BE2C (cell line): ENCODE measurements at regions not wholly inside any gene's neighbourhood (a gene's known extent, or its start where the extent isn't known, plus 50 kb on each side); places are given as distances from the start of the nearest gene placed in this dataset.

Experiments
- DNase-seq: peaks from one replicate; pipeline ENCODE4 v3.0.0-alpha.2; 2020
- H3K27me3 ChIP-seq: fragments of 250-450 bp; sonication (Bioruptor Pico); 2 replicates; pipeline ENCODE4 v1.5.1; 2020; ENCODE audit warnings: mild to moderate bottlenecking
- H3K36me3 ChIP-seq: fragments of 250-450 bp; sonication (Bioruptor Pico); 2 replicates; pipeline ENCODE4 v1.5.1; 2020; ENCODE audit warnings: mild to moderate bottlenecking
- H3K4me1 ChIP-seq: fragments of 250-450 bp; sonication (Bioruptor Pico); 2 replicates; pipeline ENCODE4 v1.5.1; 2020
- H3K4me3 ChIP-seq: 2 replicates; pipeline ENCODE4 v1.5.1; 2011; ENCODE audit warnings: low read depth, low read length
- H3K9me3 ChIP-seq: fragments of 250-450 bp; sonication (Bioruptor Pico); 2 replicates; pipeline ENCODE4 v1.5.1; 2020
- TF ChIP-seq, protein P1 (sequence below): IDR thresholded peaks from 2 replicates; pipeline ENCODE4 v1.5.1; 2012; ENCODE audit warnings: mild to moderate bottlenecking, low read depth, low read length

DNA sequence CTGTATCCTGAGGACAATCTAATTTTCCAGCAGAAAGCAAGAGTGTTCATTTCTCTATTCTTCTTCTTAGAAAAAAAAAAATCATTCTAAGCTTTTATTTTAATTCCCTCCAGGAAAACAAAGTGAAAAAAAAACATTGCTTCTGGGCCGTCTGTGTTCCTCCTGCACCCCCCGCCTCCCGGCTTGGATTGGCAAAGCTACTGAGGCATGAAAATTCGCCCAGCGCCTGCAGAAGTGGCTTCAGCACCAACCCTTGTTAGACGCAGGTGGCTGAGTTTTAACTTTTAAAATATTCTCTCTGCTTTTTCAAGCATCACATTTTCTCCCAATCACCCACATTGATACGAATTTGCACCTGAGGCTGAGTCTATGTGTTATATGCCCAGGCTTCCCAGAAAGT is 401.6 kb downstream of the BRD1 start:
- no peaks in the 10 kb centered on the region for H3K4me1 ChIP-seq
- no peaks in the 10 kb centered on the region for H3K27me3 ChIP-seq
- H3K9me3 ChIP-seq = no peaks in the 10 kb centered on the region
- no peak overlapping the region for H3K4me3 ChIP-seq
- no peaks in the 10 kb centered on the region for H3K36me3 ChIP-seq
- TF ChIP-seq, protein P1, sequence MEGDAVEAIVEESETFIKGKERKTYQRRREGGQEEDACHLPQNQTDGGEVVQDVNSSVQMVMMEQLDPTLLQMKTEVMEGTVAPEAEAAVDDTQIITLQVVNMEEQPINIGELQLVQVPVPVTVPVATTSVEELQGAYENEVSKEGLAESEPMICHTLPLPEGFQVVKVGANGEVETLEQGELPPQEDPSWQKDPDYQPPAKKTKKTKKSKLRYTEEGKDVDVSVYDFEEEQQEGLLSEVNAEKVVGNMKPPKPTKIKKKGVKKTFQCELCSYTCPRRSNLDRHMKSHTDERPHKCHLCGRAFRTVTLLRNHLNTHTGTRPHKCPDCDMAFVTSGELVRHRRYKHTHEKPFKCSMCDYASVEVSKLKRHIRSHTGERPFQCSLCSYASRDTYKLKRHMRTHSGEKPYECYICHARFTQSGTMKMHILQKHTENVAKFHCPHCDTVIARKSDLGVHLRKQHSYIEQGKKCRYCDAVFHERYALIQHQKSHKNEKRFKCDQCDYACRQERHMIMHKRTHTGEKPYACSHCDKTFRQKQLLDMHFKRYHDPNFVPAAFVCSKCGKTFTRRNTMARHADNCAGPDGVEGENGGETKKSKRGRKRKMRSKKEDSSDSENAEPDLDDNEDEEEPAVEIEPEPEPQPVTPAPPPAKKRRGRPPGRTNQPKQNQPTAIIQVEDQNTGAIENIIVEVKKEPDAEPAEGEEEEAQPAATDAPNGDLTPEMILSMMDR = no peak
- no peak for DNase-seq

DNA sequence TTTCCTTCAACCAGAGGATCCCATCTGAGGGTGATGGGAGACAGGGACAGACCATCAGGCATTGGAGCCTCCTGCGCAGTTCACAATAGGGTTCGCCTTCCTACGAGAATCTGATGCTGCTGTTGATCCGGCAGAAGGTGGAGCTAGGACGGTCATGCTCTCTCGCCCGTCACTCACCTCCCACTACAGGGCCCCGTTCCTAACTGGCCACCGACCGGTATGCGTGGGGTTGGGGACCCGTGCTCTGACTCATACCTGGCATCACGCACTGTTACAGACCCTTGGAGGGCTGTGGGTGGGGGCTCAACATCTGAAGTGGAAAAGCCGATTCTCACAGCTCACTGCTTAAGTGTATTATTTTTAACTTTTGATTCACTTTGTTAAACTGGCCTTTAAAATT is 402.3 kb downstream of the BRD1 start:
- H3K4me1 ChIP-seq = no peaks in the 10 kb centered on the region
- H3K36me3 ChIP-seq = no peaks in the 10 kb centered on the region
- no peaks in the 10 kb centered on the region for H3K27me3 ChIP-seq
- TF ChIP-seq, protein P1 = no peak
- H3K9me3 ChIP-seq = no peaks in the 10 kb centered on the region
- no peak overlapping the region for H3K4me3 ChIP-seq
- no peak for DNase-seq

DNA sequence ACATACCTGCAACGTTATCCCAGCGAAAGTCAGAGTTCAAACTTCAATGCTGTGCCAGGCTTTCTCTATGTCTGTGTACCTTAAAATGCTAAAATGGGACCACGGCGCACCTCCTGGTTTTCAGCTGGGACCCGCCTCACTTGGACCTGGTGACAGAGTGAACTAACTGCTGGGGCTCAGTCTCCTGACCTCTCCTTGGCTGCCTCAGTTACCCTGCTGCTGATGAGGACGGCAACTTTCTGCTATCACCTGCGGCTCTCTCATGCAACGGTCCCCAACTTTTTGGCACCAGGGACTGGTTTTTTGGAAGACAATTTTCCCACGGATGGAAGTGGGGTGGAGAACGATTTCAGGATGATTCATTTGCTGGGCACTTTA is 402.8 kb downstream of the BRD1 start:
- no peaks in the 10 kb centered on the region for H3K4me1 ChIP-seq
- DNase-seq = no peak
- no peaks in the 10 kb centered on the region for H3K27me3 ChIP-seq
- TF ChIP-seq, protein P1 = no peak
- no peaks in the 10 kb centered on the region for H3K36me3 ChIP-seq
- no peak overlapping the region for H3K4me3 ChIP-seq
- no peaks in the 10 kb centered on the region for H3K9me3 ChIP-seq

DNA sequence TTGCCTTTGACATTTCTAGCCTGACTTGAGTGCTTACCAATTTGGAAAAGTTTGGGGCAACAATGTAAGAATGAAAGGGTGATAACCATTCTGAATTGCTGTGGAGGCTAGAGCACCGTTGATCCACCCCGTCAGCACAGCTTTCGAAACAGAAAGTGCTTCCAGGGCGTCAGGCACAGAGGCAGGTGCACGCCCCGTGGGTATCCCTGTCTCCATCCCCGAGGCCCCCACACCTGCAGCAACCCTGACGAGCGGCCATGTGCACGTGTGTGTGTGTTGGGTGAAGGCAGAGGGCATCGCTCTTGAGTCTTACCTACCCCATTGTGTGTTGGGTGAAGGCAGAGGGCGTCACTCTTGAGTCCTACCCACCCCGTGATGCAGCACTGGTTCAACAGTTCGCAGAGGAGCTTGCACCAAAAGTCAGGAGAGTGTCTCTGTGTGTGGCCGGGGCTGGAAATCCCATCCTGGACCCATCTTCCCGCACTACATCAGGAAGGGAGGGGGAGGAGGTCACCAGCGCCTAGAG is 404.5 kb downstream of the BRD1 start:
- H3K27me3 ChIP-seq = no peaks in the 10 kb centered on the region
- no peak overlapping the region for H3K4me3 ChIP-seq
- no peaks in the 10 kb centered on the region for H3K9me3 ChIP-seq
- H3K4me1 ChIP-seq = no peaks in the 10 kb centered on the region
- TF ChIP-seq, protein P1 = no peak
- no peaks in the 10 kb centered on the region for H3K36me3 ChIP-seq
- DNase-seq = no peak

DNA sequence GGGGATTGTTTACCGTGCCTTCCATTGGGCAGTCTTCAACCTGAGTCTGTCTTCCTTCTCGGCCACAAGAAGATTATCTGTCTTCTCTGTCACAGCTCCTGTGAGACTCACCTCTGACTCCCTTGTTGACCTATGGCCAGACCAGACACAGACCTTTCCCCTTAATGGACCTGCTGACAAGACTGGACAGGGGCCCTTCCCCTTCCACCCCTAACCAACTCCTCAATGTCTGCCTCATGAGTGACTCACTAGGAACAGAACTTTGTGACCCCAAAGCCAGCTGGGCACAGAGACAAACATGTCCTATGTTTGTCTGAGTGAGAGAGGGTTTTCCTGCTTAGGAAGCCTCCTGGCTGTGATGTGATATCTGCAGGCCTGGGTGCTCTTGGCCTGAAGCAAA is 405.0 kb downstream of the BRD1 start:
- no peaks in the 10 kb centered on the region for H3K36me3 ChIP-seq
- DNase-seq = no peak
- H3K9me3 ChIP-seq = no peaks in the 10 kb centered on the region
- no peaks in the 10 kb centered on the region for H3K27me3 ChIP-seq
- H3K4me1 ChIP-seq = no peaks in the 10 kb centered on the region
- TF ChIP-seq, protein P1 = no peak
- H3K4me3 ChIP-seq = no peak overlapping the region

DNA sequence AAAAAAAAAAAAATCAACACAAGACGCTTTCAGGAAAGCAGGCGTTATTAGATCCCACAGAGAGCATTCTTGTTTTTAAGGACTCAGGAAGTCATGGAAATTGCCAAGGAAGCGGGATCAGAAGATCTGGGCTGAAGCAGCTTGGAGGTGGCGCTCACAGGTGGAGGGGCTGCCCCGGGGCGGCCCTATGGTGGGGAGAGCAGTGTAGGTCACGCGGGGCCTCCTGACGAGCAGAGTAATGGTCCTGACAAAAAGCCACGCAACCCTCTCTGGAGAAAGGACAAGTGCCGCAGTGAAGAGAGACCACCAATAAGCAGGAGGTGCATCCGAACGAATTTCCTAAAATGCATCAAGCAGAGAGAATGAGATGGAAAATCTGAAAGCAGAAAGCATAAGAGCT is 407.0 kb downstream of the BRD1 start:
- no peaks in the 10 kb centered on the region for H3K4me1 ChIP-seq
- TF ChIP-seq, protein P1 = no peak
- H3K27me3 ChIP-seq = no peaks in the 10 kb centered on the region
- no peak overlapping the region for H3K4me3 ChIP-seq
- H3K36me3 ChIP-seq = no peaks in the 10 kb centered on the region
- no peak for DNase-seq
- H3K9me3 ChIP-seq = no peaks in the 10 kb centered on the region
